GM20000 (cell line): ENCODE measurements at regions not wholly inside any gene's neighbourhood (a gene's known extent, or its start where the extent isn't known, plus 50 kb on each side); places are given as distances from the start of the nearest gene placed in this dataset.

Source experiments
- DNase-seq: peaks from one replicate; pipeline ENCODE4 v3.0.0; 2012; ENCODE audit warnings: low spot score
- TF ChIP-seq, protein P1 (sequence below): IDR thresholded peaks from 2 replicates; pipeline ENCODE4 v1.5.1; 2012; ENCODE audit warnings: mild to moderate bottlenecking, control low read depth; ENCODE audit errors: extremely low read depth, missing control alignments

DNA sequence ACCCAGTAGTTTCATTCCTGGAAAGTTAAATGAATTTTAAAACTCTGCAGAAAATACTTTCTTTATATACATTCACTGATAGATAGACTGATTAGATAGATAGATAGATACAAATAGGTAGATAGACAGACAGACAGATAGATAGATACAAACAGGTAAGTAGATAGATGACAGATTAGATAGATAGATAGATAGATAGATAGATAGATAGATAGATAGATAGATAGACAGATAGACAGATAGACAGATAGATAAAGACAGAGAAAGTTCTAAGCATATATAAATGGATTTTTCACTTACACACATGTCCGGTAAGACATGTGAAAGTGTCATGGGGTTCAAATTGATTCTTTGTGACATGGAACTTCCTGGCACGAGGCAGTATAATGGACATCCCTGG lies 349.7 kb downstream of the CDK5RAP2 start:
- TF ChIP-seq, protein P1, sequence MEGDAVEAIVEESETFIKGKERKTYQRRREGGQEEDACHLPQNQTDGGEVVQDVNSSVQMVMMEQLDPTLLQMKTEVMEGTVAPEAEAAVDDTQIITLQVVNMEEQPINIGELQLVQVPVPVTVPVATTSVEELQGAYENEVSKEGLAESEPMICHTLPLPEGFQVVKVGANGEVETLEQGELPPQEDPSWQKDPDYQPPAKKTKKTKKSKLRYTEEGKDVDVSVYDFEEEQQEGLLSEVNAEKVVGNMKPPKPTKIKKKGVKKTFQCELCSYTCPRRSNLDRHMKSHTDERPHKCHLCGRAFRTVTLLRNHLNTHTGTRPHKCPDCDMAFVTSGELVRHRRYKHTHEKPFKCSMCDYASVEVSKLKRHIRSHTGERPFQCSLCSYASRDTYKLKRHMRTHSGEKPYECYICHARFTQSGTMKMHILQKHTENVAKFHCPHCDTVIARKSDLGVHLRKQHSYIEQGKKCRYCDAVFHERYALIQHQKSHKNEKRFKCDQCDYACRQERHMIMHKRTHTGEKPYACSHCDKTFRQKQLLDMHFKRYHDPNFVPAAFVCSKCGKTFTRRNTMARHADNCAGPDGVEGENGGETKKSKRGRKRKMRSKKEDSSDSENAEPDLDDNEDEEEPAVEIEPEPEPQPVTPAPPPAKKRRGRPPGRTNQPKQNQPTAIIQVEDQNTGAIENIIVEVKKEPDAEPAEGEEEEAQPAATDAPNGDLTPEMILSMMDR, result no peak

DNA sequence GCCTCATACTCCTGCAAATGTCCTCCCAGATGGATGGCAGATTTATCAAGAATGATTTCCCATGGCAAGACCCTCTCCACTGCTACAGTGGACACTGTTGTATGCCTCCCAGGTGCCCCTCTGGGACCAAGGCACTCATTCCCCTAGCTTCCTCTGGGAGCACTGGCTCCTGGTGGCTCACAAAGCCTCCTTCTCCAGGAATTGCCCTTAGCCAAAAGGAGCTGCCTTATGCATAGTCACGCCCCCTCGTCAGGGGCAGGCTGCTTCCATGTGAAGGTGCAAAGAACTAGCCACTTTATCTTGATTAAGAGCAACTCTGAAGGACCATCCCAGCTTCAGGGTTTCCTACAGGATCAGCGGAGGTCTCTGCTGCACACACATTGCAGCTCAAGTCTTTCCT lies 358.1 kb downstream of the CDK5RAP2 start:
- TF ChIP-seq, protein P1, result no peak
- DNase-seq, result no peak

More for the DNA sequence above, 349.7 kb downstream of the CDK5RAP2 start:
- no peak for DNase-seq

DNA sequence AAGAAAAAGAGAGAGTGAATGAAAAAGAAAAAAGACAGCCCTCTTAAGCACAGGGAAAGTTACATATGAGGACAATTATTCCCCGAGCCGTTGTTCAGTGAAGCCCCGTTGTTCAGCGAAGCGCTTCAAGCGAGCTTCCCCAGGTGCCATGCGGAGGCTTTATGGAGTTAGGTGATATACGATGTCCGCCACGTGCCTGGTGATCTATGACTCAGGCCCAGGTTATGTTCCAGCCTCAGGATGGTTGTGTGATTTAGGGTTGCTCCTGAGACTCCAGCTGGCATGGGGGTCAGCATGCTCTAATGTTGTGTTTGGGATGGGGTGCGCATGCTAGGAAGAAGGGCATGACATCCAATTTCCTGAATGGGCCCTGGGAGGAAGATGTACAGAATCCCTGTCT lies 365.6 kb downstream of the CDK5RAP2 start:
- DNase-seq, result no peak
- TF ChIP-seq, protein P1, result no peak

DNA sequence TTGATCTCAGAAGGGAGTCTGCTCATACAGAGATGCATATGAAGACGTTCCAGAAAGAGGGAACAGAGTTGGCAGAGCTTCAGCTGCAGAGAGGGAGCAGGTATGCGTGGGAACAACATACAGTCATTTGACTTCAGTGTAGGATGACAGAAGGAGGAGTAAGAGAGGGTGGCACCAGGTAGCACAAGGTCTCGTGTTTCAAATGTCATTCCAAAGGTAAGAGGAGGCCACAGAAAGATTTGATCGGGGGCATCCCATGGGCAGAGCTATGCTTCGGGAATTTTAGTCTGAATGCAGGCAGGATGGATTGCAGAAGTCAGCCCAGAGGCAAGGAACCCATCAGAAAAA lies 367.1 kb downstream of the CDK5RAP2 start:
- TF ChIP-seq, protein P1, result no peak
- DNase-seq, result no peak

DNA sequence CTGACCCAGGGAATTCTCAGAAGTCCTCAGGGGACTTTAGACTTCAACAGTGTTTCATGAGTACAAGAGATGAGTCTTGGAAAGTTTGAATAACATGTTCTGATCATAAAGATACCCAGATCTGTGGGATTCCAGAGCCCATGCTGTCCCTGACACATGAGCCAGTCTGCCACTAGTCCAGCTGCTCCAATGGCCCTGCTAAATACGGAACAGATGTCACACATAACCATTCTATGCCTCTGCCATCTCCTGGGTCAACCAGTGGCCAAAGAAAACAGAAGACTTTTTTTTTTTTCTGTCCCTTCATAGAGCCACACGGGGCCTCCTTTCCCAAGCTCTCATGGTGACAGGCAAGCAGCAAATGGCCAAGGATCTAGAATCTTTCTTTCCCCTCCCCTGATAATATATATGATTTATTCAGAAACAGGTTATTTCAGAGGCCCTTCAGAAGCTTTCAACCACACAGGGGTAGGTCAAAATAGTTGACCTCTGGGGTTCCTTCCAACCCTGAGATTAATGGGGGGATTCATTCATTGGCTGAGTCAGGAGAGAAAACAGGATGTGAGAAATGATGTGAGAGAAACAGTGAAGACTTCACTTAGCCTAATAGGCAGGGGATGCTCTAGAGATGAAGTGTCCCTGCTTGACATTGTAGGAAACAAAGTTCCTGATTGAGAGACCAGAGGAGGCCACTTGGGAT lies 367.7 kb downstream of the CDK5RAP2 start:
- DNase-seq, result peak; percentile 10
- TF ChIP-seq, protein P1, result no peak

DNA sequence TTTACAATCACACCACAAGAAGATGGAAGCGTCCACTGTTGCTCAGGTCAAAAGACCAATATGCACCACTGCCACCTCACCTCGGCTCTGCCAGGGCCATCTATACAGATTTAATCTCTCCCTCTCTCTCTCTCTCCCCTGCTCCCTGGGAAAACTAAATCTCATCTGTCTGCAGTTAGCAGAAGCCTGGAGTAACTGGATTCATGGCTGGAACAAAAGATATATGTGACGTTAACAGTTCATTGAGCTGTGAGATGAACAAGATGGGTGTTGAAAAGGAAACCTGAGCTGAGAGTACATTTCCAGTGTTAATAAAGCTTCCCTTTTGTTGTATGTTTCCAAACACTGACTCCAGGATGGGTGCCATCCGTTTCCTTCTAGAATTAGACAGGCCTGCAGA lies 369.7 kb downstream of the CDK5RAP2 start:
- no peak for DNase-seq
- TF ChIP-seq, protein P1, result no peak

DNA sequence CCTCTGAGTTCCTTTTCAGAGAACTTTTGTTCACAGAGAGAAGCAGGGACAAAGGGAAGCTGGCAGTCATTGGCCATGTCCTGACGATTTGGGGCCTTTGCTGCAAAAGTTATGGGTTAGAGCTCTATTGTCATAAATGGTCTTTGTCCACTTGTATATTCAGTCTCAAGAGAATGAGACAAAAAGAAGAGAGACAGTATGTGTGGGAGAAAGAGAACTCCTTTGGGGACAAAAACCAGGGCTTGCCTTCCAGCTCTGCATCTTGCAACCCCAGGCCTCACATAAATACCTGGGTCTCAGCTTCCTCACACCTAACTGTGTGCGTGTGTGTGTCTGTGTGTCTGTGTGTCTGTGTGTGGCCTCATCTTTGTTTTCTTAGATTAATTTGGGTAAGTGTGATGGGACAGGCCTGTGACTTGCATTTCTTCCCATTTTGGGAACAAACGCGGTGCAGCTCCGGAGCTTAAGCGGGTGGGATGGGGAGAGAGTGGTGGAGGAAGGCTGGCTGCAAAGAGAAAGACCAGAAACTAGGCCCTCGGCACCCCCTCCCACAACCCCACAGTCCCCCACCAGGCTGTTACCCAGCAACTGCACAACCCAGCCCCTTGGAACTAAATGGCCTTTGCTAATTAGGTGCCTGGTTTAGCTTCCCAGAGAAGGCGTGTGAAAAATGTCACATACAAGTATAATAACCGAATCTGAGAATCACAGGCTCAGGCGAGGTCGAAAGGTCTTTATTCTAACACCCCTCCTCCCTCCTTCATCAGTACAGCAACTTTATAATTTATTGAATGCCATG lies 376.9 kb downstream of the CDK5RAP2 start:
- TF ChIP-seq, protein P1, result no peak
- no peak for DNase-seq
